SK-N-SH treated with all-trans-retinoic acid at 6 μM for 48 hours (cell line): ENCODE measurements at regions not wholly inside any gene's neighbourhood (a gene's known extent, or its start where the extent isn't known, plus 50 kb on each side); places are given as distances from the start of the nearest gene placed in this dataset.

Source experiments
- ZNF8 ChIP-seq: fragments of 450-650 bp; formaldehyde crosslinking; IDR thresholded peaks from 2 replicates; pipeline ENCODE4 v1.5.0; 2020; ENCODE audit warnings: mild to moderate bottlenecking, moderate library complexity
- TF ChIP-seq, protein P1 (sequence below): fragments of 250-450 bp; sonication (Bioruptor Pico); IDR thresholded peaks from 2 replicates; pipeline ENCODE4 v1.5.1; 2020; ENCODE audit warnings: low read depth, mild to moderate bottlenecking, moderate library complexity

- TF ChIP-seq, protein P1, sequence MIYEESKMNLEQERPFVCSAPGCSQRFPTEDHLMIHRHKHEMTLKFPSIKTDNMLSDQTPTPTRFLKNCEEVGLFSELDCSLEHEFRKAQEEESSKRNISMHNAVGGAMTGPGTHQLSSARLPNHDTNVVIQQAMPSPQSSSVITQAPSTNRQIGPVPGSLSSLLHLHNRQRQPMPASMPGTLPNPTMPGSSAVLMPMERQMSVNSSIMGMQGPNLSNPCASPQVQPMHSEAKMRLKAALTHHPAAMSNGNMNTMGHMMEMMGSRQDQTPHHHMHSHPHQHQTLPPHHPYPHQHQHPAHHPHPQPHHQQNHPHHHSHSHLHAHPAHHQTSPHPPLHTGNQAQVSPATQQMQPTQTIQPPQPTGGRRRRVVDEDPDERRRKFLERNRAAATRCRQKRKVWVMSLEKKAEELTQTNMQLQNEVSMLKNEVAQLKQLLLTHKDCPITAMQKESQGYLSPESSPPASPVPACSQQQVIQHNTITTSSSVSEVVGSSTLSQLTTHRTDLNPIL (CRISPR knock-in tag): no peak
- no peak for TF ChIP-seq ZNF8 (CRISPR knock-in tag)
Measured at GRCh38 chr5:102625928-102626327, 127.1 kb upstream of the SLCO6A1 start.
